Calu3 (cell line): ENCODE measurements at regions not wholly inside any gene's neighbourhood (a gene's known extent, or its start where the extent isn't known, plus 50 kb on each side); places are given as distances from the start of the nearest gene placed in this dataset.
A peak's percentile ranks its signal among the peaks of the same experiment; 100 is the strongest.

Experiments
- BruUV-seq: library from RNA; stranded (reverse); fragments of 400-500 nt; replicated peaks from 2 replicates; lab custom pipeline; 2021; lab: Mats Ljungman, UMichigan
- CTCF ChIA-PET: fragments of 300-600 bp; sonication (Branson Sonifier 250); formaldehyde crosslinking; loops from one replicate; lab custom pipeline; 2022; ENCODE audit warnings: antibody characterized with exemption; lab: Charles Lee
- DNase-seq: peaks from one replicate; pipeline ENCODE4 v3.0.0; 2022
- H3K27ac Mint-ChIP-seq: one replicate; pipeline ENCODE4 v1.8.0; 2022; ENCODE audit warnings: mixed read lengths; ENCODE audit not compliant: unreplicated experiment
- H3K27me3 Mint-ChIP-seq: one replicate; pipeline ENCODE4 v1.8.0; 2022; ENCODE audit warnings: mixed read lengths; ENCODE audit not compliant: unreplicated experiment
- H3K36me3 Mint-ChIP-seq: one replicate; pipeline ENCODE4 v1.8.0; 2022; ENCODE audit warnings: mild to moderate bottlenecking, moderate library complexity, mixed read lengths; ENCODE audit not compliant: insufficient read depth, unreplicated experiment
- H3K4me1 Mint-ChIP-seq: one replicate; pipeline ENCODE4 v1.8.0; 2022; ENCODE audit warnings: mild to moderate bottlenecking, low read depth, mixed read lengths; ENCODE audit not compliant: unreplicated experiment
- H3K4me3 Mint-ChIP-seq: one replicate; pipeline ENCODE4 v1.8.0; 2022; ENCODE audit warnings: mild to moderate bottlenecking, low read depth, moderate library complexity, mixed read lengths; ENCODE audit not compliant: unreplicated experiment
- H3K9me3 Mint-ChIP-seq: one replicate; pipeline ENCODE4 v1.8.0; 2022; ENCODE audit warnings: low read depth, mixed read lengths; ENCODE audit not compliant: unreplicated experiment
- intact Hi-C: fragments of 100-400 bp; cut with micrococcal nuclease; formaldehyde crosslinking; loops from one replicate; pipeline ENCODE4 v1.10.0; 2022; ENCODE audit not compliant: unreplicated experiment
- TF ChIP-seq, protein P1 (sequence below): fragments of 200-600 bp; IDR thresholded peaks from one replicate; pipeline ENCODE4 v1.8.0; 2022; ENCODE audit warnings: antibody characterized with exemption; ENCODE audit not compliant: unreplicated experiment

DNA sequence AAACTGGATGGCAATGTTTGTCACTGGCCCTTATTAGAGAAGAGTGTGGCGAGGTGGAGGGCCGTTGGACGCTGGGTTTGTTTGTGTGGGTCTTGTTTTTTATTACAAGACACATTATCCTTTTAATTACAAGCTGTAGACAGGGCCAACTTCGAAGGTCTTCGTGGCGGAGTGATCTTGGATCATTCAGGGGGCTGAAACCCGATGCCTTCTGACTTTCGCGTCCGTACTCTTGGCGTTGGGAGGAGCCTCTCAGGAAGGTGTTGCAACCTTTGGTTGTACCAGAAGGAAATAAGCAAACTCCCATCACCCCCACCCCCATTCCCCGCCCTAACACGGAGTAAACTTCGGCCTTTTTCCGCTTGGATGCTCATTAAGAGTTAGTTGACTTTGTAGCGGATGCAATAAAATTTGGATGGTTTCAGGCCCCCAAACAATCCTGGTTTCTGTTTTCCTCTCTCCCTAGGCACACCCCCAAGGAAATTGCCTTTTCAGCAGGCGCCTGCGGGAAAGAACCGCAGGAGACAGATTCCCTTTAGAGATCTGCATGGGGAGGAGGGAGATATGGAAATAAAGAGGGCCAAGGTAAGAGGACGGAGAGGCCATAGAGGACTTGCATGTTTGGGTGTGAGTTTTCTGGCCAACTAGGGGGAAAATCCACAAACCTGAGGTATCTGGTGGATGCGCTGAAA is 294.5 kb upstream of the NFE2L3 start:
- Mint-ChIP-seq H3K4me1 (no peaks in the 10 kb centered on the region), H3K4me3 (no peak overlapping the region), H3K27ac (no peak overlapping the region), H3K36me3 (peaks cover 11% of the 10 kb centered on the region), H3K27me3 (peaks cover 29% of the 10 kb centered on the region), H3K9me3 (no peaks in the 10 kb centered on the region)
- TF ChIP-seq, protein P1, sequence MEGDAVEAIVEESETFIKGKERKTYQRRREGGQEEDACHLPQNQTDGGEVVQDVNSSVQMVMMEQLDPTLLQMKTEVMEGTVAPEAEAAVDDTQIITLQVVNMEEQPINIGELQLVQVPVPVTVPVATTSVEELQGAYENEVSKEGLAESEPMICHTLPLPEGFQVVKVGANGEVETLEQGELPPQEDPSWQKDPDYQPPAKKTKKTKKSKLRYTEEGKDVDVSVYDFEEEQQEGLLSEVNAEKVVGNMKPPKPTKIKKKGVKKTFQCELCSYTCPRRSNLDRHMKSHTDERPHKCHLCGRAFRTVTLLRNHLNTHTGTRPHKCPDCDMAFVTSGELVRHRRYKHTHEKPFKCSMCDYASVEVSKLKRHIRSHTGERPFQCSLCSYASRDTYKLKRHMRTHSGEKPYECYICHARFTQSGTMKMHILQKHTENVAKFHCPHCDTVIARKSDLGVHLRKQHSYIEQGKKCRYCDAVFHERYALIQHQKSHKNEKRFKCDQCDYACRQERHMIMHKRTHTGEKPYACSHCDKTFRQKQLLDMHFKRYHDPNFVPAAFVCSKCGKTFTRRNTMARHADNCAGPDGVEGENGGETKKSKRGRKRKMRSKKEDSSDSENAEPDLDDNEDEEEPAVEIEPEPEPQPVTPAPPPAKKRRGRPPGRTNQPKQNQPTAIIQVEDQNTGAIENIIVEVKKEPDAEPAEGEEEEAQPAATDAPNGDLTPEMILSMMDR: no peak
- intact Hi-C loops: no loop called here
- peak; percentile 47 for DNase-seq
- CTCF ChIA-PET: no interaction called here
- TSS peak; percentile 86 for BruUV-seq

DNA sequence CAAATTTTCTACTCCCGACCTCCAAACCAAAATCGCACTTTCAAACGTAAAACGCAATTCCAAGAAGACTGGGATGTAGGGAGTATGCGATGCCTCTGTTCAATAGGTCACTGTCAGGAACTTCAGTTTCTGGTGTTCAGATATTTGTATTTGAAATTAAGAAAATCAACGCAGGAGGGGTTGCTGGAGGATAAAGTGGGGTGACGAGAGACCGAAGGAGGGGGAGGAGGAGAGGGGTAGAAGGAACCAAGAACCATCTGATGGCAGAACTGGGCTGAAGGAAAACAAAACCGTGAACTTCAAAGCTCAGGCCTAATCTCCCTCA is 293.8 kb upstream of the NFE2L3 start:
- Mint-ChIP-seq H3K9me3 (no peaks in the 10 kb centered on the region), H3K27ac (no peak overlapping the region), H3K27me3 (peaks cover 28% of the 10 kb centered on the region), H3K4me3 (no peak overlapping the region), H3K36me3 (peaks cover 14% of the 10 kb centered on the region), H3K4me1 (no peaks in the 10 kb centered on the region)
- no peak for DNase-seq
- intact Hi-C loops: no loop called here
- TF ChIP-seq, protein P1: no peak
- no TSS peak for BruUV-seq
- CTCF ChIA-PET: no interaction called here

DNA sequence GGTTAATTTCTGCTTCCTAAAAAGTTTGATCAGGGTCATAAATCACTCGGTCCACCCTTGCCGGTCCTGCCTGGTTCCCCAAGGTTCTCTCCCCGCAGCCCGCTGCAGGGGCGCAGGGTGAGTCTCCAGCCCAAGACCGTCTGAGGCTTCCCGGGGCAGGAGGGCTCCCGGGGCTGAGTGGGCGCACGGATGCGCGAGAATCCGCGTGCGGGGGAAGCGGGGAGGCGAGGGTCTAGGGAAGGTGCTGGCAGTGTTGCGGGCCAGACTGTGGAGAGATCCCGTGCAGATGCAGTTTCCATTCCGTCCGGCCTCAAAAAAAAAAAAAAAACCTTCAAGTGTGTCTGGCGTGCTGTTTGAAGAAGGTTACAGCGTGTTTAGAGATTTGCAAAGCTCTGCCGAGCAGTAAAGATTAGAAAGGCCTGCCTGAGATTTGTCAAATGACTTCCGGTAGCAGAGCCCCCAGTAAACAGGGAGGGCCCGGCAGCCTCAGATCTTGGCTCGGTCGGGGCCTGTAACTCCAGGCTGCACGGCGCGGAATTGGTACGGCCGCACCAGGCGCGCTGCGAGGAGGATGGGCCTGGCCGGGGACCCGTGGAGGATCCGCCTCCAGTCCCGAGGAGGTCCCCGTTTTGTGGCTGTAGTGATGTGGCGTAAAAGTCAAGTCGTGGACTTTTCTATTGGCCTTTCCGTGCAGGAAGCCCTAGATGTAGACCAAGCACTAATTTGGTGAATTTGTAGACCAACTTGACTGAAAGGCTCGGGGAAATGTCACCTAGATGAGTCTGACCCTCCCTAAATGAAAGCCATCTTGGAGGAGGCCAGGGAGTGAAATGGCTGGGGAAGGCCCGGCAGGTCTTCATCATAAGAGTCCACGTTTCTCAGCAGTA is 293.2 kb upstream of the NFE2L3 start:
- no peaks in the 10 kb centered on the region for H3K9me3 Mint-ChIP-seq
- H3K27ac Mint-ChIP-seq: no peak overlapping the region
- H3K27me3 Mint-ChIP-seq: peaks cover 28% of the 10 kb centered on the region
- intact Hi-C loops: no loop called here
- H3K36me3 Mint-ChIP-seq: peaks cover 14% of the 10 kb centered on the region
- no TSS peak for BruUV-seq
- DNase-seq: no peak
- CTCF ChIA-PET: no interaction called here
- TF ChIP-seq, protein P1: no peak
- no peaks in the 10 kb centered on the region for H3K4me1 Mint-ChIP-seq
- no peak overlapping the region for H3K4me3 Mint-ChIP-seq

DNA sequence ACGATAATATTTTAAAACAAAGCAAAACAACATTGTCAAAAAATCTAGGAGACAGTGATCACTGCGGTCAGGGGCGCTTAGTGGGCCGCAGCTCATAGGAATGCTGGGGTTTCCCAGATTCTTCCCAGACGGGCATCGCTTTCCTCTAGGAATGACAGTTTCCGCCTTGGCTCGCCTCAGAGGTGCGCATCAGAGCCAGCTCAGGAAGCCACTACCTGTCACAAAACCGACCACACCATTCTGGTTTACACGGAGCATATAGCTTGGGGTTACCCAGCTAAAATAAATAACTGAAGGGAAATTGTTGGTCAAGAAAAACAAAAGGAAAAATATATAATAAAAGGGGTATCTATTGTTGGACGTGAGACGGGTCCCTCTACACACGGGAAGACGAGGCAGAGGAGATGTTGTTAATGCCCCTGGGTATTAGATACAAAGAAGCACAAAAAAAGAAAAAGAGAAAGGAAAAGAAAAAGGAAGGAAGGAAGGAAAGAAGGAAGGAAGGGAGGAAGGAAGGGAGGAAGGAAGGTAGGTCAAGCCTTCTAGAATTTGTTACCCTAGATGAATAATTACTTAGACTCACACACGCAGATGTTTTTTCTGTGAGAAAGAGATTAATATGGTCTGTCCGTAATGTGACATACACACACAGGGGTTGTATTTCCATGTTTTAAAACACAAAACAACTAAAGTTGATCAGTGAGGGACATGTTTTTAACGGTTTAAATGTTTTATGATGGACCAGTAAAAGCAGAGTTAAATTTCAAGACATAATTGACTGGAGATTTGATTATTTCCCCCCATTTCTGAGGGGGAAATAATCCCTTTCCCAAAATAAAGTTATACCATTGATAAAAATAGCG is 292.4 kb upstream of the NFE2L3 start:
- Mint-ChIP-seq H3K36me3 (peaks cover 14% of the 10 kb centered on the region), H3K4me1 (no peaks in the 10 kb centered on the region), H3K4me3 (no peak overlapping the region), H3K27ac (no peak overlapping the region), H3K9me3 (no peaks in the 10 kb centered on the region), H3K27me3 (peaks cover 29% of the 10 kb centered on the region)
- CTCF ChIA-PET: no interaction called here
- DNase-seq: no peak
- no TSS peak for BruUV-seq
- TF ChIP-seq, protein P1: no peak
- intact Hi-C loops: no loop called here
